Stimulated activated CD4-positive, alpha-beta T cell treated with anti-CD3 and anti-CD28 coated beads, Interleukin-12 subunit alpha, Interleukin-12 subunit beta, amount 100 ng/mL, for 48 hours (primary cell): ENCODE measurements at regions not wholly inside any gene's neighbourhood (a gene's known extent, or its start where the extent isn't known, plus 50 kb on each side); places are given as distances from the start of the nearest gene placed in this dataset.
A peak's percentile ranks its signal among the peaks of the same experiment; 100 is the strongest.

Experiments used
- DNase-seq, 3 donors: peaks; one replicate each; pipeline ENCODE4 v3.0.0-alpha.2; 2020; ENCODE audit warnings: low read depth in 2 of 3, low spot score in 1 of 3

- DNase-seq = no peak
Measured at GRCh38 chr3:87354398-87354797, 78.0 kb upstream of the POU1F1 start.

- DNase-seq = no peak
Measured at GRCh38 chr3:87351937-87352336, 75.6 kb upstream of the POU1F1 start.

- peak in 1 of 3 donors; percentile 12 for DNase-seq
Measured at GRCh38 chr3:87350367-87351199, 74.2 kb upstream of the POU1F1 start.

GRCh38 chr3:87349833-87350232 is 73.4 kb upstream of the POU1F1 start:
- no peak for DNase-seq

GRCh38 chr3:87336761-87337160 is 60.4 kb upstream of the POU1F1 start:
- no peak for DNase-seq

GRCh38 chr3:87335931-87336330 is 59.5 kb upstream of the POU1F1 start:
- no peak for DNase-seq

- DNase-seq = peak in 1 of 3 donors; percentile 20
Measured at GRCh38 chr3:87333393-87333892, 57.1 kb upstream of the POU1F1 start.

GRCh38 chr3:87332789-87333188 is 56.4 kb upstream of the POU1F1 start:
- no peak for DNase-seq

- no peak for DNase-seq
Measured at GRCh38 chr3:87329065-87329464, 52.7 kb upstream of the POU1F1 start.
